Endothelial cell of umbilical vein (primary cell): ENCODE measurements at regions not wholly inside any gene's neighbourhood (a gene's known extent, or its start where the extent isn't known, plus 50 kb on each side); places are given as distances from the start of the nearest gene placed in this dataset.
A peak's percentile ranks its signal among the peaks of the same experiment; 100 is the strongest.

Source experiments
- BruUV-seq: library from RNA; stranded (reverse); fragments of 400-500 nt; replicated peaks from 2 replicates; lab custom pipeline; 2021; lab: Mats Ljungman, UMichigan
- CTCF ChIA-PET: fragments of 300-600, 350-600 bp; sonication (Branson Sonifier 250); formaldehyde crosslinking; loops from one replicate; lab custom pipeline; 2021; ENCODE audit warnings: antibody characterized with exemption, inconsistent platforms; lab: Charles Lee
- POLR2A ChIA-PET: fragments of 300-600, 350-600 bp; sonication (Branson Sonifier 250); formaldehyde crosslinking; loops from one replicate; lab custom pipeline; 2021; ENCODE audit warnings: antibody characterized with exemption, inconsistent platforms; lab: Charles Lee
- DNase-seq: peaks from one replicate; pipeline ENCODE4 v3.0.0-alpha.2; 2011; ENCODE audit warnings: low read depth, low spot score
- FAIRE-seq: peaks from 2 replicates; lab custom pipeline; 2011; peaks lifted over from hg19 to GRCh38; lab: Jason Lieb, UNC
- H2AFZ ChIP-seq: 2 replicates; pipeline ENCODE4 v1.6.0; 2012; ENCODE audit warnings: low read depth, low read length, control low read depth, inconsistent platforms
- H3K27ac ChIP-seq: 2 replicates; pipeline ENCODE4 v1.5.1; 2011; ENCODE audit warnings: low read depth, mild to moderate bottlenecking, control low read depth, low read length, moderate library complexity; ENCODE audit not compliant: insufficient read depth
- H3K27me3 ChIP-seq, 2 experiments: 2 replicates each; pipeline versions ENCODE4 v1.6.0 to v1.6.1; 2011; ENCODE audit warnings: low read length in 2 of 2, mixed read lengths in 1 of 2; ENCODE audit not compliant: control insufficient read depth in 2 of 2, insufficient read depth in 2 of 2
- H3K36me3 ChIP-seq, 2 experiments: 2 replicates in 1 of 2; 3 replicates in 1 of 2; pipeline ENCODE4 v1.5.1; 2011; ENCODE audit warnings: low read length in 2 of 2, mild to moderate bottlenecking in 1 of 2, moderate library complexity in 1 of 2; ENCODE audit not compliant: control insufficient read depth in 2 of 2, insufficient read depth in 2 of 2; ENCODE audit errors: extremely low read depth in 1 of 2
- H3K4me1 ChIP-seq: 3 replicates; pipeline ENCODE4 v1.5.1; 2011; ENCODE audit warnings: mild to moderate bottlenecking, low read length; ENCODE audit not compliant: control insufficient read depth, insufficient read depth; ENCODE audit errors: extremely low read depth
- H3K4me2 ChIP-seq: 2 replicates; pipeline ENCODE4 v1.6.1; 2011; ENCODE audit warnings: low read length, control low read depth, mixed read lengths; ENCODE audit not compliant: insufficient read depth
- H3K4me3 ChIP-seq, 3 experiments: fragments of 200-600 bp in 1 of 3; sonication (generic), shearing (Covaris generic) in 1 of 3; replicated peaks in 1 of 3; 2 replicates each; pipeline ENCODE4 v1.5.1; 2011 to 2016; ENCODE audit warnings: control low read depth in 3 of 3, low read length in 3 of 3, mild to moderate bottlenecking in 2 of 3, inconsistent platforms in 1 of 3, low read depth in 1 of 3, moderate library complexity in 1 of 3; ENCODE audit not compliant: insufficient read depth in 1 of 3
- H3K79me2 ChIP-seq: 2 replicates; pipeline ENCODE4 v1.6.0; 2012; ENCODE audit warnings: low read length, inconsistent platforms; ENCODE audit not compliant: control insufficient read depth, insufficient read depth
- H3K9ac ChIP-seq: replicated peaks from 2 replicates; pipeline ENCODE3; 2011; ENCODE audit warnings: low read length, control low read depth; ENCODE audit not compliant: insufficient read depth; ENCODE audit errors: extremely low read depth
- H3K9me1 ChIP-seq: replicated peaks from 3 replicates; pipeline ENCODE4 v1.6.0; 2011; ENCODE audit warnings: mild to moderate bottlenecking, low read length; ENCODE audit not compliant: control insufficient read depth, insufficient read depth; ENCODE audit errors: extremely low read depth
- H3K9me3 ChIP-seq: replicated peaks from 2 replicates; pipeline ENCODE4 v1.5.1; 2012; ENCODE audit warnings: low read length, inconsistent platforms; ENCODE audit not compliant: control insufficient read depth, insufficient read depth
- H4K20me1 ChIP-seq: replicated peaks from 2 replicates; pipeline ENCODE3; 2011; ENCODE audit warnings: mild to moderate bottlenecking, low read length; ENCODE audit not compliant: control insufficient read depth, insufficient read depth; ENCODE audit errors: extremely low read depth
- EZH2 ChIP-seq: IDR thresholded peaks from 2 replicates; pipeline ENCODE4 v1.6.1; 2012; ENCODE audit warnings: borderline replicate concordance, low read depth, mild to moderate bottlenecking, moderate library complexity, low read length, inconsistent platforms; ENCODE audit not compliant: severe bottlenecking
- FOS ChIP-seq: IDR thresholded peaks from 2 replicates; pipeline ENCODE4 v1.6.1; 2011; ENCODE audit warnings: mild to moderate bottlenecking, low read length, moderate library complexity, borderline replicate concordance; ENCODE audit not compliant: insufficient read depth
- GATA2 ChIP-seq: IDR thresholded peaks from 2 replicates; pipeline ENCODE4 v1.7.0; 2011; ENCODE audit warnings: low read depth, mild to moderate bottlenecking, moderate library complexity, mixed read lengths, low read length; ENCODE audit not compliant: insufficient read length, insufficient read depth
- JUN ChIP-seq: IDR thresholded peaks from 2 replicates; pipeline ENCODE4 v1.6.1; 2011; ENCODE audit warnings: borderline replicate concordance, low read depth; ENCODE audit not compliant: insufficient read length, insufficient read depth
- MYC ChIP-seq: IDR thresholded peaks from one replicate; pipeline ENCODE4 v1.6.1; 2011; ENCODE audit warnings: mild to moderate bottlenecking, low read depth, low read length
- POLR2A ChIP-seq: IDR thresholded peaks from 2 replicates; pipeline ENCODE4 v1.6.1; 2012; ENCODE audit warnings: low read depth, mild to moderate bottlenecking, control low read depth, low read length
- POLR2AphosphoS5 ChIP-seq: IDR thresholded peaks from 2 replicates; pipeline ENCODE4 v1.6.1; 2012; ENCODE audit warnings: low read depth, mild to moderate bottlenecking, control low read depth, low read length, moderate library complexity; ENCODE audit not compliant: insufficient read depth
- dilution Hi-C: fragments of 300-500 bp; cut with MboI; formaldehyde crosslinking; loops from one replicate; pipeline ENCODE4 v1.15.0; 2019; ENCODE audit warnings: low sequenced_read_pairs; ENCODE audit not compliant: extremely low pct_ligation_motif_present
- intact Hi-C: fragments of 100-400 bp; cut with micrococcal nuclease; formaldehyde crosslinking; loops from one replicate; pipeline ENCODE4 v1.10.0; 2022
- TF ChIP-seq, protein P1 (sequence below), 2 donors: IDR thresholded peaks; 1 replicate in 1 of 2; 2 replicates in 1 of 2; pipeline ENCODE4 v1.5.1; 2011; ENCODE audit warnings: low read length in 2 of 2, mild to moderate bottlenecking in 2 of 2, moderate library complexity in 2 of 2, control low read depth in 1 of 2, inconsistent platforms in 1 of 2, low read depth in 1 of 2; ENCODE audit not compliant: insufficient read depth in 1 of 2; ENCODE audit errors: extremely low read depth in 1 of 2
- TF ChIP-seq, protein P2 (sequence below): IDR thresholded peaks from 2 replicates; pipeline ENCODE4 v1.6.1; 2011; ENCODE audit not compliant: insufficient read depth, insufficient read length

- DNase-seq (no peak), FAIRE-seq (no peak)
- Histone ChIP-seq H3K36me3 (peaks cover 1 to 2% of the 10 kb centered on the region in 2 experiments), H2AFZ (no peak overlapping the region), H3K27me3 (no peaks in the 10 kb centered on the region), H3K4me2 (no peak overlapping the region), H3K79me2 (peaks cover 59% of the 10 kb centered on the region), H3K9ac (no peak overlapping the region), H3K4me3 (no peak overlapping the region), H3K9me1 (no peaks in the 10 kb centered on the region), H4K20me1 (no peaks in the 10 kb centered on the region), H3K9me3 (no peaks in the 10 kb centered on the region), H3K27ac (no peak overlapping the region), H3K4me1 (peaks cover 43% of the 10 kb centered on the region)
- CTCF ChIA-PET, result interaction anchor here (1.3 to 2.1 kb wide), 2 partner anchors 40 to 54 kb away, joined by 3 to 7 read pairs; no protein-coding TSS in a partner anchor
- no peak for TF ChIP-seq FOS
- TF ChIP-seq POLR2AphosphoS5, result no peak
- no peak for TF ChIP-seq MYC
- TF ChIP-seq POLR2A, result no peak
- TF ChIP-seq JUN, result no peak
- POLR2A ChIA-PET, result interaction anchor here (0.6 kb wide), 1 partner anchor 205 kb away, joined by 7 read pairs; no protein-coding TSS in a partner anchor
- dilution Hi-C loops (no loop called here), intact Hi-C loops (loop anchor here (2.0 kb wide), 2 partner anchors 15 to 39 kb away; no protein-coding TSS in a partner anchor)
- no TSS peak for BruUV-seq
Observed at GRCh38 chr1:201596101-201596868, 57.4 kb downstream of the NAV1 start.

DNA sequence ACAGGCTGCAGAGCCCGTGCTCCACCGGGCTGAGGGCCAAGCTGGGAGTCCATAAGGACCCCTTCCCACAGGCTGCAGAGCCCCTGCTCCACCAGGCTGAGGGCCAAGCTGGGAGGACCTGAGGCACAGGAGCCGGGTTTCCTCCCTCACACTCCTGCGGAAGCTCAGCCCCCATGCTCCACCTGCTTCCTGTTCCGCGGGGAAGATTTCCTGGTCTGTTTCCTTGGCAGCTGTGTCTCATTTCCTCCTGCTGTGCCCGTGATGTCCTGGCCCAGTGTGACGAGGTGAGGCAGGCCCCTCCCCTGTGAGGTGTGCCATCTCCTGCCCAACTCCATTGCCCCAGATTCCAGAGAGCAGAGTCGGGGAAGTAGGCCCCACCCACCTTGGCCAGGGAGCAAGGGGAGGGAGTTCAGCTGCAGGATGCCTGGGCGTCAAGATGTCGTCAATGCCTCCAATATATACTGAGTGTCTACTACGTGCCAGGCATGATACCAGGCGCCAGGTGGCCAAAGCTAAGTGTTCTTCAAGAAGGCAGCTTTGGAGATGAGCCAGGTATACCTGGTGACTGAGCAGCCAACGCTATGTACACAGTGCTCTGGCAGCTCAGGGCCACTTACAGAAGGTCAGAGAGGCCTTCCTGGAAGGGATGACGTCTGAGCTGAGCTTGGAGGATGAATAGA is 58.8 kb downstream of the NAV1 start:
- H3K27ac ChIP-seq, result peak overlapping the region; percentile 65
- CTCF ChIA-PET, result interaction anchor here (0.6 to 2.8 kb wide), 11 partner anchors 12 to 232 kb away, joined by 3 to 8 read pairs (median 3); partner anchors contain the start of gene IPO9
- FAIRE-seq, result peak; percentile 98
- no peaks in the 10 kb centered on the region for H3K9me1 ChIP-seq
- dilution Hi-C loops, result no loop called here
- peak overlapping the region; percentile 5 for H3K9ac ChIP-seq
- H3K27me3 ChIP-seq, result no peaks in the 10 kb centered on the region
- BruUV-seq, result no TSS peak
- H3K4me3 ChIP-seq, result no peak overlapping the region
- peaks cover 1 to 2% of the 10 kb centered on the region in 2 experiments for H3K36me3 ChIP-seq
- no peak overlapping the region for H2AFZ ChIP-seq
- no peaks in the 10 kb centered on the region for H4K20me1 ChIP-seq
- intact Hi-C loops, result loop anchor here (1.0 to 2.0 kb wide), 4 partner anchors 13 to 51 kb away; no protein-coding TSS in a partner anchor
- H3K9me3 ChIP-seq, result no peaks in the 10 kb centered on the region
- H3K4me2 ChIP-seq, result peak overlapping the region; percentile 18
- POLR2A ChIA-PET, result interaction anchor here (0.7 to 1.0 kb wide), 2 partner anchors 12 to 31 kb away, joined by 3 read pairs; no protein-coding TSS in a partner anchor
- peaks cover 47% of the 10 kb centered on the region for H3K4me1 ChIP-seq
- TF ChIP-seq GATA2, result no peak
- TF ChIP-seq, protein P1, sequence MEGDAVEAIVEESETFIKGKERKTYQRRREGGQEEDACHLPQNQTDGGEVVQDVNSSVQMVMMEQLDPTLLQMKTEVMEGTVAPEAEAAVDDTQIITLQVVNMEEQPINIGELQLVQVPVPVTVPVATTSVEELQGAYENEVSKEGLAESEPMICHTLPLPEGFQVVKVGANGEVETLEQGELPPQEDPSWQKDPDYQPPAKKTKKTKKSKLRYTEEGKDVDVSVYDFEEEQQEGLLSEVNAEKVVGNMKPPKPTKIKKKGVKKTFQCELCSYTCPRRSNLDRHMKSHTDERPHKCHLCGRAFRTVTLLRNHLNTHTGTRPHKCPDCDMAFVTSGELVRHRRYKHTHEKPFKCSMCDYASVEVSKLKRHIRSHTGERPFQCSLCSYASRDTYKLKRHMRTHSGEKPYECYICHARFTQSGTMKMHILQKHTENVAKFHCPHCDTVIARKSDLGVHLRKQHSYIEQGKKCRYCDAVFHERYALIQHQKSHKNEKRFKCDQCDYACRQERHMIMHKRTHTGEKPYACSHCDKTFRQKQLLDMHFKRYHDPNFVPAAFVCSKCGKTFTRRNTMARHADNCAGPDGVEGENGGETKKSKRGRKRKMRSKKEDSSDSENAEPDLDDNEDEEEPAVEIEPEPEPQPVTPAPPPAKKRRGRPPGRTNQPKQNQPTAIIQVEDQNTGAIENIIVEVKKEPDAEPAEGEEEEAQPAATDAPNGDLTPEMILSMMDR (IDR thresholded peaks at IDR 0.05; ENCODE audit: extremely low read depth in 1 of 2, insufficient read depth in 1 of 2, low read depth in 1 of 2, low read length in 2 of 2), result no peak
- TF ChIP-seq, protein P2, sequence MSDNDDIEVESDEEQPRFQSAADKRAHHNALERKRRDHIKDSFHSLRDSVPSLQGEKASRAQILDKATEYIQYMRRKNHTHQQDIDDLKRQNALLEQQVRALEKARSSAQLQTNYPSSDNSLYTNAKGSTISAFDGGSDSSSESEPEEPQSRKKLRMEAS, result no peak
- peak; percentile 44 for TF ChIP-seq JUN
- TF ChIP-seq POLR2A, result no peak
- TF ChIP-seq FOS, result peak; percentile 27
- peak; percentile 76 for TF ChIP-seq POLR2AphosphoS5
- TF ChIP-seq MYC, result no peak
- TF ChIP-seq EZH2, result no peak
- H3K79me2 ChIP-seq, result peaks cover 61% of the 10 kb centered on the region
- DNase-seq, result peak; percentile 57
